ENCODE measurements at regions not wholly inside any gene's neighbourhood (a gene's known extent, or its start where the extent isn't known, plus 50 kb on each side); places are given as distances from the start of the nearest gene placed in this dataset.

DNA sequence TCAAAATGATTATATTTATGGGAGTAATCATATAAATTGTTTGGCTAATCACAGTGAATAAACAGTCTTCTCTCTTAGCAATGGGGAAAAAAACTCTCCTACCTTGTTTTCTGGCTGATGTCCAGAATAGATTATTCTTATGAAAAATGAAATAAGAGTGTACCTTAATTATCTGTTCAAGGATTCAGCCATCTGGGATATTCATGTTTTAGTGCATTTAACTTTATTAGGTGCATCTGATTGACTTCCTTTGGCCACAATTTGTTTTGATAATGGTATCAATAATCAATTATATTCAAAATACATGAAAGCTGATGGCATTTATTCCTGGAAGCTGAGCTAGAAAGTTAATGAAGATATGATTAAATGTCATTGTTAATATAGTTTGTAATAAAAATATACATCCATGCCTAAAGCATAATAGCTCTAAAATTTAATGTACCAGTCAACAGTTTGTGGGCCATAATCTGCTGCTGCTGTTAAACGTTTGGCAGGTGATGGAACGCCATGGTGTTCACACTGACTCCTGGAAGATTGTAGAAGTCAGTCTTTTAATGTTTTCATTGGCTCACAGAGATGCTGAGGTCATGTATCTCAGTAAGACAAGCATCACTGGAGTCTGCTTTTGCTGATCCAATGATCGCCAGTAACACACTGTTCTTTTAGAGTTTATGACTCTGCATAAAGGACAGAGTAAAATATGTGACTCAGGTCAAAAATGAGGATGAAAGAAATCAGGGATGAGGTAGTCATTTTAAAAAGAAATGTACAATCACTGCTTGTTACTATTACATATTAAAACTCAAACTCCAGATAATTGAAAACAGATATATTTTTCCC lies 105.8 kb downstream of the ISL1 start:
- Histone ChIP-seq H4K20me1 (ENCODE audit: insufficient read depth, low read length, poor library complexity, severe bottlenecking) (no peaks in the 10 kb centered on the region), H3K4me3 (ENCODE audit: low read length, poor library complexity, severe bottlenecking) (no peak overlapping the region), H2AFZ (ENCODE audit: low read length) (no peak overlapping the region), H3F3A (ENCODE audit: low read depth) (no peaks in the 10 kb centered on the region), H3K27me3 (ENCODE audit: insufficient read depth, low read length, poor library complexity, severe bottlenecking) (no peaks in the 10 kb centered on the region), H3K79me2 (ENCODE audit: insufficient read depth, low read length) (no peaks in the 10 kb centered on the region), H3K4me2 (ENCODE audit: low read depth, low read length, poor library complexity, severe bottlenecking) (no peak overlapping the region), H3K36me3 (ENCODE audit: insufficient read depth, low read length) (no peaks in the 10 kb centered on the region), H3K9me2 (replicated peaks; ENCODE audit: low read depth, low read length) (no peaks in the 10 kb centered on the region), H3K4me1 (ENCODE audit: insufficient read depth, low read length, poor library complexity, severe bottlenecking) (no peaks in the 10 kb centered on the region), H3K9ac (ENCODE audit: low read depth, low read length, poor library complexity, severe bottlenecking) (no peak overlapping the region), H3K9me3 (ENCODE audit: insufficient read depth, low read depth, low read length) (no peaks in the 10 kb centered on the region)
- TF ChIP-seq, protein P1, sequence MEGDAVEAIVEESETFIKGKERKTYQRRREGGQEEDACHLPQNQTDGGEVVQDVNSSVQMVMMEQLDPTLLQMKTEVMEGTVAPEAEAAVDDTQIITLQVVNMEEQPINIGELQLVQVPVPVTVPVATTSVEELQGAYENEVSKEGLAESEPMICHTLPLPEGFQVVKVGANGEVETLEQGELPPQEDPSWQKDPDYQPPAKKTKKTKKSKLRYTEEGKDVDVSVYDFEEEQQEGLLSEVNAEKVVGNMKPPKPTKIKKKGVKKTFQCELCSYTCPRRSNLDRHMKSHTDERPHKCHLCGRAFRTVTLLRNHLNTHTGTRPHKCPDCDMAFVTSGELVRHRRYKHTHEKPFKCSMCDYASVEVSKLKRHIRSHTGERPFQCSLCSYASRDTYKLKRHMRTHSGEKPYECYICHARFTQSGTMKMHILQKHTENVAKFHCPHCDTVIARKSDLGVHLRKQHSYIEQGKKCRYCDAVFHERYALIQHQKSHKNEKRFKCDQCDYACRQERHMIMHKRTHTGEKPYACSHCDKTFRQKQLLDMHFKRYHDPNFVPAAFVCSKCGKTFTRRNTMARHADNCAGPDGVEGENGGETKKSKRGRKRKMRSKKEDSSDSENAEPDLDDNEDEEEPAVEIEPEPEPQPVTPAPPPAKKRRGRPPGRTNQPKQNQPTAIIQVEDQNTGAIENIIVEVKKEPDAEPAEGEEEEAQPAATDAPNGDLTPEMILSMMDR (conservative IDR thresholded peaks at IDR 0.05; ENCODE audit: low read length) = no peak
- no peak for TF ChIP-seq EZH2phosphoT487 (IDR thresholded peaks at IDR 0.05; ENCODE audit: borderline replicate concordance)

DNA sequence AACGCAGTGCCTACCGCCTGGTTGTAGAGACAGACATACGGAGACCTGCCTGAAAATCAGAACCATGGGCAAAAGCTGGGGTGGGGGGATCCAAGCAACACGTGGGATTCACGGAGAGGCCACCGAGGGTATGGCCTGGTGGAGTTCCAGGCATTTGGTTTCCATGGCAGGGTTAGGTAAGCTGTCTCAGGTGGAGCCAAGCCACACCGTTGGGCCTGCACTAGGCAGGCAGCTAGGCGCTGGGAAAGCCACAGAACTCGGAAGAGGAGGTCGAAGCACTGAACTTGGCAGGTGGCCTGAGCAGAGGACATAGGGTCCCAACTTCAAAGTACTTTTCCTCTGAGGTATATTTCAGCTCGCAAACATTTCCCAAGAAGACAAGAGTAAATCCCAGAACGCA lies 111.6 kb downstream of the ISL1 start:
- H3K9me3 ChIP-seq (ENCODE audit: insufficient read depth, low read depth, low read length) = no peaks in the 10 kb centered on the region
- H3K27me3 ChIP-seq (ENCODE audit: insufficient read depth, low read length, poor library complexity, severe bottlenecking) = no peaks in the 10 kb centered on the region
- no peak overlapping the region for H3K9ac ChIP-seq (ENCODE audit: low read depth, low read length, poor library complexity, severe bottlenecking)
- H3K9me2 ChIP-seq (replicated peaks; ENCODE audit: low read depth, low read length) = no peaks in the 10 kb centered on the region
- no peak overlapping the region for H3K4me3 ChIP-seq (ENCODE audit: low read length, poor library complexity, severe bottlenecking)
- no peaks in the 10 kb centered on the region for H3K4me1 ChIP-seq (ENCODE audit: insufficient read depth, low read length, poor library complexity, severe bottlenecking)
- no peak overlapping the region for H3K4me2 ChIP-seq (ENCODE audit: low read depth, low read length, poor library complexity, severe bottlenecking)
- H4K20me1 ChIP-seq (ENCODE audit: insufficient read depth, low read length, poor library complexity, severe bottlenecking) = no peaks in the 10 kb centered on the region
- H2AFZ ChIP-seq (ENCODE audit: low read length) = no peak overlapping the region
- H3K36me3 ChIP-seq (ENCODE audit: insufficient read depth, low read length) = no peaks in the 10 kb centered on the region
- H3K79me2 ChIP-seq (ENCODE audit: insufficient read depth, low read length) = no peaks in the 10 kb centered on the region
- TF ChIP-seq, protein P1 (conservative IDR thresholded peaks at IDR 0.05; ENCODE audit: low read length) = no peak
- TF ChIP-seq EZH2phosphoT487 (IDR thresholded peaks at IDR 0.05; ENCODE audit: borderline replicate concordance) = no peak
- H3F3A ChIP-seq (ENCODE audit: low read depth) = no peaks in the 10 kb centered on the region

DNA sequence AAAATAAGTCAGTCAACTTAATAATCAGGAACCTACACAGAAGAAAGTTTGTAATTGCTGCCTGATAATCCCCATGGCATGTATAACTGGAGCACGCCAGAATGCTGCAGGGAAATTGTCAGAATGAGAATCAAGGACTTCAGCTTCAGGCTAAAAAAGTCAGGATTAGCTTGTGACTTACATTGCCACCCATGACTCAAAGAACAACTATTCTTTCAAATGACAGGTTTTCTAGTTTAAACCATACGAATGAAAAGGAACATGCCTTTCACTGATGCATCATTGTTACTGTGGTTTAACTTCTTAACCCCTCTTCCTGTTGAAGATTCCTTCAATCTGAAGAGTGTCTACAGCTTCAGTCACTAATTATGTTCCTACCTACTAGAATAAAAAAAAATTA lies 112.4 kb downstream of the ISL1 start:
- Histone ChIP-seq H3K4me1 (ENCODE audit: insufficient read depth, low read length, poor library complexity, severe bottlenecking) (no peaks in the 10 kb centered on the region), H3K4me3 (ENCODE audit: low read length, poor library complexity, severe bottlenecking) (no peak overlapping the region), H3K79me2 (ENCODE audit: insufficient read depth, low read length) (no peaks in the 10 kb centered on the region), H4K20me1 (ENCODE audit: insufficient read depth, low read length, poor library complexity, severe bottlenecking) (no peaks in the 10 kb centered on the region), H3K9me2 (replicated peaks; ENCODE audit: low read depth, low read length) (no peaks in the 10 kb centered on the region), H3K9me3 (ENCODE audit: insufficient read depth, low read depth, low read length) (no peaks in the 10 kb centered on the region), H3K9ac (ENCODE audit: low read depth, low read length, poor library complexity, severe bottlenecking) (no peak overlapping the region), H3K36me3 (ENCODE audit: insufficient read depth, low read length) (no peaks in the 10 kb centered on the region), H3F3A (ENCODE audit: low read depth) (no peaks in the 10 kb centered on the region), H2AFZ (ENCODE audit: low read length) (no peak overlapping the region), H3K4me2 (ENCODE audit: low read depth, low read length, poor library complexity, severe bottlenecking) (no peak overlapping the region), H3K27me3 (ENCODE audit: insufficient read depth, low read length, poor library complexity, severe bottlenecking) (no peaks in the 10 kb centered on the region)
- no peak for TF ChIP-seq EZH2phosphoT487 (IDR thresholded peaks at IDR 0.05; ENCODE audit: borderline replicate concordance)
- TF ChIP-seq, protein P1 (conservative IDR thresholded peaks at IDR 0.05; ENCODE audit: low read length) = no peak

All from Loucy (cell line).